ENCODE measurements at regions not wholly inside any gene's neighbourhood (a gene's known extent, or its start where the extent isn't known, plus 50 kb on each side); places are given as distances from the start of the nearest gene placed in this dataset.

GRCh38 chr11:29627541-29627940, 389.3 kb downstream of the KCNA4 start:
- TF ChIP-seq CTCF (IDR thresholded peaks at IDR 0.05; ENCODE audit: insufficient read depth, low read length, poor library complexity, severe bottlenecking) (no peak), EZH2phosphoT487 (conservative IDR thresholded peaks at IDR 0.05; ENCODE audit: low read length) (no peak)

Measured in SU-DHL-6 (cell line).